Liver (tissue), 3 donors: ENCODE measurements at regions not wholly inside any gene's neighbourhood (a gene's known extent, or its start where the extent isn't known, plus 50 kb on each side); places are given as distances from the start of the nearest gene placed in this dataset.

ENCODE experiments used
- CTCF ChIP-seq: fragments of 150-350 bp; IDR thresholded peaks from 2 replicates; pipeline ENCODE4 v1.5.1; 2017; ENCODE audit warnings: improper control_type of control experiment, low read depth, low read length; ENCODE audit not compliant: missing input control
- GABPA ChIP-seq, 2 donors: IDR thresholded peaks in 1 of 2; conservative IDR thresholded peaks in 1 of 2; 2 replicates each; pipeline ENCODE4 v1.6.1; 2016; ENCODE audit warnings: antibody characterized with exemption in 2 of 2, mild to moderate bottlenecking in 1 of 2, moderate library complexity in 1 of 2
- JUND ChIP-seq, 2 donors: IDR thresholded peaks; 2 replicates each; pipeline ENCODE4 v1.6.1; 2016; ENCODE audit warnings: antibody characterized with exemption in 2 of 2
- NR2F2 ChIP-seq: IDR thresholded peaks from 2 replicates; pipeline ENCODE4 v1.6.1; 2016; ENCODE audit warnings: antibody characterized with exemption
- RAD21 ChIP-seq, 2 donors: IDR thresholded peaks; 2 replicates each; pipeline ENCODE4 v1.6.1; 2016; ENCODE audit warnings: antibody characterized with exemption in 2 of 2, mild to moderate bottlenecking in 2 of 2
- RXRA ChIP-seq, 2 donors: IDR thresholded peaks; 2 replicates each; pipeline ENCODE4 v1.6.1; 2017 to 2018; ENCODE audit warnings: antibody characterized with exemption in 2 of 2, mild to moderate bottlenecking in 1 of 2
- SP1 ChIP-seq: IDR thresholded peaks from 2 replicates; pipeline ENCODE4 v1.6.1; 2018; ENCODE audit warnings: antibody characterized with exemption, mild to moderate bottlenecking
- TAF1 ChIP-seq: conservative IDR thresholded peaks from 2 replicates; pipeline ENCODE4 v1.6.1; 2016; ENCODE audit warnings: antibody characterized with exemption, mild to moderate bottlenecking
- YY1 ChIP-seq: IDR thresholded peaks from 2 replicates; pipeline ENCODE4 v1.6.1; 2016; ENCODE audit warnings: antibody characterized with exemption, mild to moderate bottlenecking
- TF ChIP-seq, protein P1 (sequence below): IDR thresholded peaks from 2 replicates; pipeline ENCODE4 v1.6.1; 2016; ENCODE audit warnings: antibody characterized with exemption
- TF ChIP-seq, protein P2 (sequence below): IDR thresholded peaks from 2 replicates; pipeline ENCODE4 v1.6.1; 2016; ENCODE audit warnings: antibody characterized with exemption, mild to moderate bottlenecking
- TF ChIP-seq, protein P3 (sequence below): IDR thresholded peaks from 2 replicates; pipeline ENCODE4 v1.6.1; 2016; ENCODE audit warnings: antibody characterized with exemption
- donor health status: healthy.
- donor health status: healthy.

DNA sequence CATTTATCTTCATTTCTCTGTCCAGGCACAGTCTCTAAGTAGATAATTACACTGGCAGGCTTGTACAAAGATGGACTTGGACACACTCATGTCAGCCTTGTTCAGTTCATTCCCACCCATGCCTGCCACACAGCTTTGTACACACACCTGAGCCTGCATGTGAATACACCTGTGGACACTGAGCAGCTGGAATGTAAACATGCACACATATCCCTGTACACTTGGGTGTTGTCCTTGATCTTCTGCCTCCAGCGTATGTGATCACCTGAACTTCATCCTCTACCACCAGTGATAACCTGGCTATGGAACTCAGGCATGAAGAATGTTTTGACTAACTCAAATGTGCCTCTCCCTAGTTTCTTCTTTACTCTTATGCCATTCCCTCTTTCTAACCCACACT, 190.6 kb downstream of the DHX35 start:
- TF ChIP-seq CTCF (no peak), GABPA (IDR thresholded peaks at IDR 0.05 in 1 of 2, conservative IDR thresholded peaks at IDR 0.05 in 1 of 2) (no peak), SP1 (no peak), TAF1 (no peak), RAD21 (IDR thresholded peaks at IDR 0.05) (no peak), RXRA (IDR thresholded peaks at IDR 0.05) (no peak), YY1 (no peak), NR2F2 (no peak), JUND (IDR thresholded peaks at IDR 0.05) (no peak)
- TF ChIP-seq, protein P1, sequence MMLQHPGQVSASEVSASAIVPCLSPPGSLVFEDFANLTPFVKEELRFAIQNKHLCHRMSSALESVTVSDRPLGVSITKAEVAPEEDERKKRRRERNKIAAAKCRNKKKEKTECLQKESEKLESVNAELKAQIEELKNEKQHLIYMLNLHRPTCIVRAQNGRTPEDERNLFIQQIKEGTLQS, result no peak
- TF ChIP-seq, protein P2, sequence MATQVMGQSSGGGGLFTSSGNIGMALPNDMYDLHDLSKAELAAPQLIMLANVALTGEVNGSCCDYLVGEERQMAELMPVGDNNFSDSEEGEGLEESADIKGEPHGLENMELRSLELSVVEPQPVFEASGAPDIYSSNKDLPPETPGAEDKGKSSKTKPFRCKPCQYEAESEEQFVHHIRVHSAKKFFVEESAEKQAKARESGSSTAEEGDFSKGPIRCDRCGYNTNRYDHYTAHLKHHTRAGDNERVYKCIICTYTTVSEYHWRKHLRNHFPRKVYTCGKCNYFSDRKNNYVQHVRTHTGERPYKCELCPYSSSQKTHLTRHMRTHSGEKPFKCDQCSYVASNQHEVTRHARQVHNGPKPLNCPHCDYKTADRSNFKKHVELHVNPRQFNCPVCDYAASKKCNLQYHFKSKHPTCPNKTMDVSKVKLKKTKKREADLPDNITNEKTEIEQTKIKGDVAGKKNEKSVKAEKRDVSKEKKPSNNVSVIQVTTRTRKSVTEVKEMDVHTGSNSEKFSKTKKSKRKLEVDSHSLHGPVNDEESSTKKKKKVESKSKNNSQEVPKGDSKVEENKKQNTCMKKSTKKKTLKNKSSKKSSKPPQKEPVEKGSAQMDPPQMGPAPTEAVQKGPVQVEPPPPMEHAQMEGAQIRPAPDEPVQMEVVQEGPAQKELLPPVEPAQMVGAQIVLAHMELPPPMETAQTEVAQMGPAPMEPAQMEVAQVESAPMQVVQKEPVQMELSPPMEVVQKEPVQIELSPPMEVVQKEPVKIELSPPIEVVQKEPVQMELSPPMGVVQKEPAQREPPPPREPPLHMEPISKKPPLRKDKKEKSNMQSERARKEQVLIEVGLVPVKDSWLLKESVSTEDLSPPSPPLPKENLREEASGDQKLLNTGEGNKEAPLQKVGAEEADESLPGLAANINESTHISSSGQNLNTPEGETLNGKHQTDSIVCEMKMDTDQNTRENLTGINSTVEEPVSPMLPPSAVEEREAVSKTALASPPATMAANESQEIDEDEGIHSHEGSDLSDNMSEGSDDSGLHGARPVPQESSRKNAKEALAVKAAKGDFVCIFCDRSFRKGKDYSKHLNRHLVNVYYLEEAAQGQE, result no peak
- TF ChIP-seq, protein P3, sequence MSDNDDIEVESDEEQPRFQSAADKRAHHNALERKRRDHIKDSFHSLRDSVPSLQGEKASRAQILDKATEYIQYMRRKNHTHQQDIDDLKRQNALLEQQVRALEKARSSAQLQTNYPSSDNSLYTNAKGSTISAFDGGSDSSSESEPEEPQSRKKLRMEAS, result no peak
